Transverse colon (tissue), 4 donors: ENCODE measurements at regions not wholly inside any gene's neighbourhood (a gene's known extent, or its start where the extent isn't known, plus 50 kb on each side); places are given as distances from the start of the nearest gene placed in this dataset.

Source experiments
- DNase-seq: peaks from one replicate; pipeline ENCODE4 v3.0.0-alpha.2; 2019
- H3K27ac ChIP-seq, 4 donors: fragments of 200-600 bp; sonication (generic); 2 replicates each; pipeline ENCODE4 v1.5.1; 2016 to 2018; ENCODE audit warnings: inconsistent platforms in 4 of 4
- H3K27me3 ChIP-seq: fragments of 200-600 bp; sonication (generic); 2 replicates; pipeline ENCODE4 v1.5.1; 2017; ENCODE audit warnings: inconsistent platforms
- H3K36me3 ChIP-seq, 4 donors: fragments of 200-600 bp; sonication (generic); 2 replicates each; pipeline ENCODE4 v1.5.1; 2017 to 2019; ENCODE audit warnings: inconsistent platforms in 4 of 4
- H3K4me1 ChIP-seq, 4 donors: fragments of 200-600 bp; sonication (generic); 2 replicates each; pipeline ENCODE4 v1.5.1; 2017 to 2020; ENCODE audit warnings: inconsistent platforms in 4 of 4
- H3K4me3 ChIP-seq, 4 donors: fragments of 200-600 bp; sonication (generic); 1 replicate in 1 of 4; 2 replicates in 3 of 4; pipeline versions ENCODE4 v1.5.1 to v1.6.1; 2017 to 2019; ENCODE audit warnings: inconsistent platforms in 4 of 4
- H3K9me3 ChIP-seq, 2 donors: fragments of 200-600 bp; sonication (generic); 2 replicates each; pipeline ENCODE4 v1.5.1; 2017 to 2019; ENCODE audit warnings: inconsistent platforms in 2 of 2
- CTCF ChIP-seq, 5 experiments: fragments of 200-600 bp in 3 of 5; fragments of 450-650 bp in 2 of 5; sonication (generic) in 3 of 5; IDR thresholded peaks; 1 replicate in 2 of 5; 2 replicates in 3 of 5; pipeline ENCODE4 v1.5.1; 2016 to 2017; ENCODE audit warnings: antibody characterized with exemption in 5 of 5, inconsistent platforms in 3 of 5, mild to moderate bottlenecking in 2 of 5, moderate library complexity in 1 of 5
- EP300 ChIP-seq: sonication (generic); formaldehyde crosslinking; IDR thresholded peaks from one replicate; pipeline ENCODE4 v1.6.1; 2017; ENCODE audit warnings: antibody characterized with exemption, low read depth
- POLR2A ChIP-seq: fragments of 450-650 bp; IDR thresholded peaks from one replicate; pipeline ENCODE4 v1.6.1; 2016; ENCODE audit warnings: antibody characterized with exemption, mild to moderate bottlenecking, moderate library complexity
- POLR2AphosphoS5 ChIP-seq, 3 donors: sonication (generic); formaldehyde crosslinking; IDR thresholded peaks; one replicate each; pipeline ENCODE4 v1.6.1; 2016; ENCODE audit warnings: antibody characterized with exemption in 3 of 3
- WGBS, 2 donors: methylation state at CpG; one replicate each; pipeline ENCODE4 v1.1.5; 2018; ENCODE audit warnings: low coverage in 1 of 2; 5-methylcytosine and 5-hydroxymethylcytosine counted together
- in situ Hi-C, 4 donors: fragments of 200-750 bp; cut with MboI; loops; one replicate each; pipeline versions ENCODE4 v1.15.0 to v1.15.1; 2017; ENCODE audit warnings: low sequenced_read_pairs in 3 of 4, low pct_ligation_motif_present in 1 of 4, low pct_unique_long_range_greater_than_20kb in 1 of 4
- intact Hi-C: fragments of 100-400 bp; cut with DNase I; formaldehyde crosslinking; loops from one replicate; pipeline ENCODE4 v1.15.1; 2023; ENCODE audit warnings: low total_unique reads

GRCh38 chr9:88191456-88191855, 53.2 kb upstream of the SPATA31C2 start:
- H3K27me3 ChIP-seq, result no peaks in the 10 kb centered on the region
- peaks cover 0 to 10% (median 8%) of the 10 kb centered on the region in 4 donors for H3K4me1 ChIP-seq
- H3K4me3 ChIP-seq, result no peak overlapping the region
- DNase-seq, result no peak
- intact Hi-C loops, result no loop called here
- in situ Hi-C loops, result no loop called here
- 47 to 70% methylated on average over 2 of the region's 2 CpGs for WGBS, 2 donors
- TF ChIP-seq POLR2AphosphoS5 (IDR thresholded peaks at IDR 0.05) (no peak), POLR2A (no peak), CTCF (IDR thresholded peaks at IDR 0.05) (no peak), EP300 (no peak)
- no peaks in the 10 kb centered on the region for H3K9me3 ChIP-seq
- H3K36me3 ChIP-seq, result no peaks in the 10 kb centered on the region
- H3K27ac ChIP-seq, result no peak overlapping the region

GRCh38 chr9:88189371-88189770, 51.1 kb upstream of the SPATA31C2 start:
- no peak for DNase-seq
- 80 to 89% methylated on average over 1 of the region's 1 CpG for WGBS, 2 donors
- intact Hi-C loops, result no loop called here

More at GRCh38 chr9:88189371-88189770, 51.1 kb upstream of the SPATA31C2 start:
- H3K27me3 ChIP-seq, result no peaks in the 10 kb centered on the region
- TF ChIP-seq POLR2AphosphoS5 (IDR thresholded peaks at IDR 0.05) (no peak), POLR2A (no peak), CTCF (IDR thresholded peaks at IDR 0.05) (no peak), EP300 (no peak)
- no peak overlapping the region for H3K27ac ChIP-seq
- H3K36me3 ChIP-seq, result no peaks in the 10 kb centered on the region
- H3K4me1 ChIP-seq, result peaks cover 0 to 8% (median 7%) of the 10 kb centered on the region in 4 donors
- no peak overlapping the region for H3K4me3 ChIP-seq
- no peaks in the 10 kb centered on the region for H3K9me3 ChIP-seq
- in situ Hi-C loops, result no loop called here
